Naive thymus-derived CD8-positive, alpha-beta T cell (primary cell): ENCODE measurements at regions not wholly inside any gene's neighbourhood (a gene's known extent, or its start where the extent isn't known, plus 50 kb on each side); places are given as distances from the start of the nearest gene placed in this dataset.
"Not testable (repeated sequence)": the region's sequence is repeated elsewhere in the genome, so short reads cannot be mapped to it uniquely, and the experiment has no call there.

Experiments
- ATAC-seq, 2 donors: fragments of 150-1000 bp; cut with Tn5 transposase in 1 of 2; sonication (Bioruptor Pico), chemical (Tn5 transposase) in 1 of 2; 1 replicate in 1 of 2; 2 replicates in 1 of 2; pipeline ENCODE4 v1.10.0; 2021; ENCODE audit warnings: mild to moderate bottlenecking in 2 of 2, moderate library complexity in 2 of 2
- POLR2A ChIA-PET: fragments of 350-600 bp; sonication (Branson Sonifier 250); formaldehyde crosslinking; loops from one replicate; lab custom pipeline; 2021; ENCODE audit warnings: antibody characterized with exemption; lab: Charles Lee
- DNase-seq, 10 donors: peaks; one replicate each; pipeline versions ENCODE4 v3.0.0 to v3.0.0-alpha.2; 2020 to 2022
- H3K27ac Mint-ChIP-seq, 10 donors: one replicate each; pipeline ENCODE4 v1.8.0; 2020 to 2022; ENCODE audit warnings: mild to moderate bottlenecking in 10 of 10, mixed read lengths in 10 of 10, moderate library complexity in 4 of 10, inconsistent platforms in 1 of 10
- H3K27me3 Mint-ChIP-seq, 5 donors: one replicate each; pipeline ENCODE4 v1.8.0; 2021 to 2022; ENCODE audit warnings: mixed read lengths in 5 of 5
- H3K36me3 Mint-ChIP-seq, 3 donors: one replicate each; pipeline ENCODE4 v1.8.0; 2020 to 2022; ENCODE audit warnings: mixed read lengths in 3 of 3, mild to moderate bottlenecking in 2 of 3, inconsistent platforms in 1 of 3
- H3K4me1 Mint-ChIP-seq, 4 donors: one replicate each; pipeline ENCODE4 v1.8.0; 2021 to 2022; ENCODE audit warnings: mixed read lengths in 4 of 4
- H3K4me3 Mint-ChIP-seq, 10 donors: one replicate each; pipeline ENCODE4 v1.8.0; 2020 to 2022; ENCODE audit warnings: mild to moderate bottlenecking in 10 of 10, mixed read lengths in 10 of 10, moderate library complexity in 6 of 10, inconsistent platforms in 1 of 10
- H3K9me3 Mint-ChIP-seq, 9 donors: one replicate each; pipeline ENCODE4 v1.8.0; 2020 to 2022; ENCODE audit warnings: mixed read lengths in 9 of 9, mild to moderate bottlenecking in 3 of 9, inconsistent platforms in 1 of 9, moderate library complexity in 1 of 9

- H3K4me1 Mint-ChIP-seq: peaks cover 7 to 22% (median 15%) of the 10 kb centered on the region in 4 donors
- DNase-seq (no peak), ATAC-seq (no peak)
- H3K9me3 Mint-ChIP-seq: peaks cover 0 to 10% (median 0%) of the 10 kb centered on the region in 9 donors
- no peak overlapping the region for H3K4me3 Mint-ChIP-seq
- H3K27me3 Mint-ChIP-seq: no peaks in the 10 kb centered on the region
- H3K36me3 Mint-ChIP-seq: no peaks in the 10 kb centered on the region
- no peak overlapping the region for H3K27ac Mint-ChIP-seq
- POLR2A ChIA-PET: no interaction called here
Measured at GRCh38 chr1:41975850-41976569, 57.3 kb upstream of the HIVEP3 start.

DNA sequence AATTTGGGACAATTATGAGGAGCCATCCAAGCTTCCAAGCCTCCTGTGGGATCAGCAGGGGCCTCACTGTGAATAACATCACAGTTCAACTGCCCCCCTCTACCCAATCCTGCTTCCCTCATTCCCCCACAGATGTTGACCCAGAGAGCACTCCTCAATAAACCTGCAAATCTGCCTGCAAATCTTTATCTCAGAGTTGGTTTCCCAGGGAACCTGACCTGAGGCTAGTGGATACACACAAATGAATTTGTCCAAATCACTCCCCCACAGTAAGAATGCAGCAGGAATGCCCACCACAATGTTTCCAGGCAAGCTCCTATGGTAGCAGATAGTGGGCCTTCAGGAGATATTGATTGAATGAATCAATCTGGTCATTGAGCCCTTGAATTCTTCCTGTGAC is 56.4 kb upstream of the HIVEP3 start:
- H3K4me1 Mint-ChIP-seq: peaks cover under 1 to 15% (median 8%) of the 10 kb centered on the region in 4 donors
- DNase-seq (no peak), ATAC-seq (no peak)
- H3K27ac Mint-ChIP-seq: no peak overlapping the region
- POLR2A ChIA-PET: interaction anchor here (0.5 kb wide), 1 partner anchor 330 kb away, joined by 3 read pairs; no protein-coding TSS in a partner anchor
- no peaks in the 10 kb centered on the region for H3K36me3 Mint-ChIP-seq
- peaks cover 0 to 10% (median 0%) of the 10 kb centered on the region in 9 donors for H3K9me3 Mint-ChIP-seq
- no peak overlapping the region for H3K4me3 Mint-ChIP-seq
- H3K27me3 Mint-ChIP-seq: no peaks in the 10 kb centered on the region

DNA sequence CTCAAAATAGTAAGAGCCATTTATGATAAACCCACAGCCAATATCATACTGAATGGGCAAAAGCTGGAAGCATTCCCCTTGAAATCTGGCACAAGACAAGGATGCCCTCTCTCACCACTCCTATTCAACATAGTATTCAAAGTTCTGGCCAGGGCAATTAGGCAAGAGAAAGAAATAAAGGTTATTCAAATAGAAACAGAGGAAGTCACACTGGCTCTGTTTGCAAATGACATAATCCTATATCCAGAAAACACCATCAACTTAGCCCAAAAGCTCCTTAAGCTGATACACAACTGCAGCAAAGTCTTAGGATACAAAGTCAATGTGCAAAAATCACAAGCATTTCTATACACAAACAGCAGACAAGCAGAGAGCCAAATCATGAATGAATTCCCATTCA is 49.8 kb upstream of the HIVEP3 start:
- H3K27me3 Mint-ChIP-seq, ATAC-seq, DNase-seq, H3K4me3 Mint-ChIP-seq, POLR2A ChIA-PET: not testable (repeated sequence)
- Mint-ChIP-seq H3K4me1 (peaks cover 0 to 15% (median 5%) of the 10 kb centered on the region in 4 donors), H3K27ac (peak overlapping the region in 1 of 10 donors; percentile 4), H3K9me3 (peaks cover 0 to 32% (median 12%) of the 10 kb centered on the region in 9 donors), H3K36me3 (peaks cover 3 to 17% (median 12%) of the 10 kb centered on the region in 3 donors)
